ENCODE measurements at regions not wholly inside any gene's neighbourhood (a gene's known extent, or its start where the extent isn't known, plus 50 kb on each side); places are given as distances from the start of the nearest gene placed in this dataset.
"Not testable (repeated sequence)": the region's sequence is repeated elsewhere in the genome, so short reads cannot be mapped to it uniquely, and the experiment has no call there.

DNA sequence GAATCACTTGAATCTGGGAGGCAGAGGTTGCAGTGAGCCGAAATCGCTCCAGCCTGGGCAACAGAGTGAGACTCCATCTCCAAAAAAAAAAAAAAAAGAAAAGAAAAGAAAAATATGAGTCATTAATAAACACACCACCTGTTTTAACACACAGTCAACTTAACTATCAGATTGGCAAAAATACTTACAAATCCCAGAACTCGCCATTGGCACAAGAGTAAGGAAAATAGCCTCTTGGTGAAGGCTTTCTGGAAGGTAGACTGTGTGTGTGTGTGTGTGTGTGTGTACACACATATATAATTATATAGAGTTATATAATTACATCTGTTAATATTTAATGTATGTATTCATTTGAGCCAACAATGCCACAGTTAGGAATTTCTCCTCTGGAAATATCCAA lies 63.7 kb upstream of the UXS1 start:
- no peak for DNase-seq (ENCODE audit: low read depth in 2 of 2)

DNA sequence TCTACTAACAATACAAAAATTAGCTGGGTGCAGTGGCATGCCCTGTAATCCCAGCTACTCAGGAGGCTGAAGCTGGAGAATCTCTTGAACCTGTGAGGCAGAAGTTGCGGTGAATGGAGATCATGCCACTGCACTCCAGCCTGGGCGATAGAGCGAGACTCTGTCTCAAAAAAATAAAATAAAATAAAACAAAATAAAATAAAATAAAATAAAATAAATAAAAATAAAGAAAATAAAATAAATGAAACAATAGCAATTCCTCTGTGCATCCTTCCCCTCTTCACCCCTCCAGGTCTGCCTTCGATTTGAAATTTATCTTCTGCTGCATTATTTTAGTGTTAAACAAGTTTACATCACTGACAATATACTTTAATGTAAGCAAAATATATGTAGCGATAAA lies 63.0 kb upstream of the UXS1 start:
- no peak for DNase-seq (ENCODE audit: low read depth in 2 of 2)

GRCh38 chr2:106249157-106249828 lies 55.2 kb upstream of the UXS1 start:
- DNase-seq (ENCODE audit: low read depth in 2 of 2): not testable (repeated sequence)

- peak; percentile 7 to 8 for DNase-seq (ENCODE audit: low read depth in 2 of 2)
These were observed 54.5 kb upstream of the UXS1 start for GRCh38 chr2:106248548-106249151.
